HG03108 (cell line): ENCODE measurements at regions not wholly inside any gene's neighbourhood (a gene's known extent, or its start where the extent isn't known, plus 50 kb on each side); places are given as distances from the start of the nearest gene placed in this dataset.
"Not testable (repeated sequence)": the region's sequence is repeated elsewhere in the genome, so short reads cannot be mapped to it uniquely, and the experiment has no call there.

ENCODE experiments used
- ATAC-seq: cut with Tn5 transposase; IDR thresholded peaks from one replicate; pipeline ENCODE4 v1.9.1; 2021; ENCODE audit warnings: moderate library complexity; ENCODE audit not compliant: unreplicated experiment

DNA sequence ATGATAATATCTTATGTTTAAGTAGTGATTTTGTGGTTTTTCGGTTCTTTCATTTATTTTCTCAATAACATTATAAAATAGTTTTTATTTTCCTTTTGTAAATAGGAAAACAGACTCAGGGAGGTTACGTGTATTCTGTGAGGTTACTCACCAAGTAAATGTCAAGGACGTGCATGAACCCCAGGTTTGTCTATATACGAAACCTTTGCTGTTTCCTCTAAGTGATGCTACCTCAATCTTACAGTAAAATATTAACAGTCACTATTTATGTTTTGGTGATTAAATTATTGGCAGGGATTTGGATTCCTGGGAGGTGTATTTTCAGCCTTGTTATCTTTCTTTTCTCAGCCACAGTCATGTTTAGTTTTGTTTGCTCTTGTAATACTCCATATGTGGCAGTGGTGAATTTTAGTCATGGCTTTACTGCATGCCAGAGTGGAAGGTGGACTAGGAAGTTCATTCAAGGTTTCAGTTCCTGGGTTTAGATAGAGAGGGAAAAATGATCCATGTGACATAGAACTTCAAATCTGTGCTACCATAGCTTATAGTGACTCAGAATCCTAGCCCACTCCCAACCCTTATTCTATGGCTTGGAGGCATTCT, 139.9 kb downstream of the ARL4A start:
- no peak for ATAC-seq

DNA sequence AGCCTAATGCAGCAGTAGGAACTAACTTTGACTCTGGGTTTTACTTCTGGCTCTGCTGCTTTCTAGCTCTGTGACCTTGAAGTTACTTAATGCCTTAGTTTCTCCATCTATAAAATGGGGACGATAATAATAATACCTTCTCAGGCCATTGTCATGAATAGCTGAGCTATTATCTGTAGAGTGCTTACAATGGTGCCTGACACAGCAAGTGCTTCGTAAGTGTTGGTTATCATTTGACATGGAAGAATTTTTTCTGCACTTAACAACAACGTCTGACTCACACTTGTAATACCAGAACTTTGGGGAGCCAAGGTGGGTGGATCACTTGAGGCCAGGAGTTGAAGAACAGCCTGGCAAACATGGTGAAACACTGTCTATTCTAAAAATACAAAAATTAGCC, 140.5 kb downstream of the ARL4A start:
- ATAC-seq = no peak

DNA sequence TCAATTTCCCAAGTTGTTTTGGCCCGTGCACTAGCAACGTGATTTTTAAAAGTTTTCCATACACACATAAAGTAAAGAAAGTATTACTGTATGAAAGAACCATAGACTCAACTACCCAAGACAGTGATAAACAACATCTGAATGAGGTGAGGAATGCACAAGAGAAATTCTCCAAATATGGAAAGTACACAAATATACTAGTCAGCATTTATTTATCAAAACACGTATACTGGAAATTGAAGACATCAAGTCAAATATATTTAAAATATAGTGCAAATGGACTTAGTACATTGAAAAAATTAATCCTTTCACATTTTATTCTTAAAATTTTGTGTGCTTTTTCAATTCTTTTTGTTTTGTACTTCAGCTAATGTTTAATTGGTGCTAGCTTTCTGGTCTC, 143.6 kb downstream of the ARL4A start:
- no peak for ATAC-seq

DNA sequence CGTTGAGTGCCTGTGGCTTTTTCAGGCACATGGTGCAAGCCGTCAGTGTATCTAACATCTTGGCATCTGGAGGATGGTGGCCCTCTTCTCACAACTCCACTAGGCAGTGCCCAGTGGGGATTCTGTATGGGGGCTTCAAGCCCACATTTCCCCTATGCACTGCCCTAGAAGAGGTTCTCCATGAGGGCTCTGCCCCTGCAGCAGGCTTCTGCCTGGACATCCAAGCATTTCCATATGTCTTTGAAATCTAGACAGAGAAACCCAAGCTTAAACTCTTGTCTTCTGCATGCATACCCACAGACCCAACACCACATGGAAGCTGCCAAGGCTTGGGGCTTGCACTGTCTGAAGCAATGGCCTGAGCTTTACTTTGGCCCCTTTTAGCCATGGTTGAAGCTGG, 146.4 kb downstream of the ARL4A start:
- ATAC-seq = no peak

DNA sequence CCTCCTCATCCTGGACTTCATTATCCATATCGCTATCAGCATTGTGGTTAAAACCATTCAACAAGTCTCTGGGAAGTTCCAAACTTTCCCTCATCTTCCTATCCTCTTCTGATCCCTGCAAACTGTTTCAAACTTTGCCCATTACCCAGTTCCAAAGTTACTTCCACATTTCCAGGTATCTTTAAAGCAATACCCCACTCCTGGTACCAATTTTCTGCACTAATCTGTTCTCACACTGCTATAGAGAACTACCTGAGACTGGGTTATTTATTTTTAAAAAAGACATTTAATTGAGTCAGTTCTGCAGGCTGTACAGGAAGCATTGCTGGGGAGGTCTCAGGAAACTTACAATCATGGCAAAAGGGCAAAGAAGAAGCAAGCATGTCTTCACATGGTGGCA, 147.3 kb downstream of the ARL4A start:
- no peak for ATAC-seq

DNA sequence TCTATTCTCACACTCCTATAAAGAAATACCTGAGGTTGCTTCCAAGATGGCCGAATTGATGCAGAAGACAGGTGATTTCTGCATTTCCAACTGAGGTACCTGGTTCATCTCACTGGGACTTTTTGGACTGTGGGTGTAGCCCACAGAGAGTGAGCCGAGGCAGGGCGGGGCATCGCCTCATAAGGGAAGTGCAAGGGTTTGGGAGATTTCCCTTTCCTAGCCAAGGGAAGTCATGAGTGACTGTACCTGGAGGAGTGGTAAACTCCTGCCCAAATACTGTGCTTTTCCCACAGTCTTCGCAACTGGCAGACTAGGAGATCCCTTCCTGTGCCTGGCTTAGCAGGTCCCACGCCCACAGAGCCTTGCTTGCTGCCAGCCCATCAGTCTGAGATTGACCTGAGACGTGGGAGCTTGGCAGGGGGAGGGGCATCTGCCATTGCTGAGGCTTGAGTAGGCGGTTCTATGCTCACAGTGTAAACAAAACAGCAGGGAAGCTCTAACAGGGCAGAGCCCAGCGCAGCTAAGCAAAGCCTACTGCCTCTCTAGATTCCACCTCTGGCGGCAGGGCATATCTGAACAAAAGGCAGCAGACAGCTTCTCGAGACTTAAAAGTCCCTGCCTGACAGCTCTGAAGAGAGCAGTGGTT, 152.2 kb downstream of the ARL4A start:
- ATAC-seq = no peak

DNA sequence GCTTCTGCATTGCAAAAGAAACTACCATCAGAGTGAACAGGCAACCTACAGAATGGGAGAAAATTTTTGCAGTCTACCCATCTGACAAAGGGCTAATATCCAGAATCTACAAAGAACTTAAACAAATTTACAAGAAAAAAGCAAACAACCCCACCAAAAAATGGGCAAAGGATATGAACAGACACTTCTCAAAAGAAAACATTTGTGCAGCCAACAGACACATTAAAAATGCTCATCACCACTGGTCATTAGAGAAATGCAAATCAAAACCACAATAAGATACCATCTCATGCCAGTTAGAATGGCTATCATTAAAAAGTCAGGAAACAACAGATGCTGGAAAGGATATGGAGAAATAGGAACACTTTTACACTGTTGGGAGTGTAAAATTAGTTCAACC, 157.3 kb downstream of the ARL4A start:
- ATAC-seq = not testable (repeated sequence)

DNA sequence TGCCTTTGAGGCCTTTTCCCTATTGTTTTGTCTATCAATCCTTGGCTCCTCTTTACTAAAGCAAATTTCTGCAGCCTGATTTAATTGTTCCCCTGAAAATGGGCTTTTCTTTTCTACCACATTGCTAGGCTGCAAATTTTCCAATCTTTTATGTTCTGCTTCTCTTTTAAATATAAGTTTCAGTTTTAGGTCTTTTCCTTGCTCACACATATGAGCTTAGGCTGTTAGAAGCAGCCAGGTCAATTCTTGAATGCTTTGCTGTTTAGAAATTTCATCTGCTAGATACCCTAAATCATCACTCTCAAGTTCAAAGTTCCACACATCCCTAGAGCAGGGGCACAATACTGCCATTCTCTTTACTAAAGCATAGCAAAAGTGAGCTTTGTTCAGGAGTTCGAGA, 159.6 kb downstream of the ARL4A start:
- no peak for ATAC-seq

DNA sequence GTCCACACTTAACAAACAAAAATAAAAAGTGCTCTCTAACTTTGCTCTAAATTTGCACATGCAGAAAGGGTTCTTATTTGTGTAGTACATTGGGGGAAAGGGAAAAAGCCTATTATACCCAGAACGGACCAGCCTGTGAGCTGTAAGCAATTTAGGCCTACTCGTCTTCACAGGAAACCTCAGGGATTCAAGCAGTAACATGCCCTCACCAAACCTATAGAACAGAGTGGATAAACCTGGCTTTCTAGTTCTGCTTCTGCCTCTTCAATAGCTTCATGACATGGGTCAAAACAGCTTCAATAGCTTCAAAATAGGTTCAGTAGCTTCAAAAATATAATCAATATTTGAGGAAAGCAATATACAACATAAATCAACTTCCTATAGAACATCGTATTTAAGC, 163.7 kb downstream of the ARL4A start:
- ATAC-seq = no peak

DNA sequence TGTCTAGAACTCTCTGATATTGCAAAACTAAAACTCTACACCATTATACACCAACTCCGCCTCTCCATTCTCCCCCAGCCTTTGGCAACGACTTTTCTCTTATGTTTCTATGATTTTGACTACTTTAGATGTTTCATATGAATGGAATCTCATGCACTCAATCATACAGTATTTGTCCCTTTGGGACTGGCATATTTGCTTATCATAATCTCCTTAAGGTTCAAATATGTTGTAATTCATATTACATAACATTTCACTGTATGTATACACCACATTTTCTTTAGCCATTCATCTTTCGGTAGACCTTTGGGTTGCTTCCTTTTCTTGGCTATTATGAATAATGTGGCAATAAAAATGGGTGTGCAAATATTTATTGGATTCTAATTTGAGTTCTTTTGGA, 164.4 kb downstream of the ARL4A start:
- no peak for ATAC-seq

DNA sequence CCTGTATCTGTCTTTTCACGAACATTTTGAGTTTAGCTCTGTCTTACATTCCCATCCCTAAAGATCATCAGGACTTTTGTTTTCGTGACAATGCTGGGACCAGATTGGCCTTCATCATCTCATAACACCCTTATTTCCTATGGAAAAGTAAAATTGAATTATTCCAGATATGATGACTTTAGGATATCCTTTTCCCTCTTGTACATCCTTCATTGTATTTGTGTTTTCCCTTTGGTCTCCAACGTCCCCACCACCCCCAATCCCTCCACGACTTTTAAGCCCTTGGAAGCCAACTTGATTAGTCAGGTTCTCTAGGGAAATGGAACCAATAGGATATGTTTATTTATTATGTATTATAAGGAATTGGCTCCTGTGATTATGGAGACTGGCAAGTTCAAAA, 167.6 kb downstream of the ARL4A start:
- ATAC-seq = no peak

DNA sequence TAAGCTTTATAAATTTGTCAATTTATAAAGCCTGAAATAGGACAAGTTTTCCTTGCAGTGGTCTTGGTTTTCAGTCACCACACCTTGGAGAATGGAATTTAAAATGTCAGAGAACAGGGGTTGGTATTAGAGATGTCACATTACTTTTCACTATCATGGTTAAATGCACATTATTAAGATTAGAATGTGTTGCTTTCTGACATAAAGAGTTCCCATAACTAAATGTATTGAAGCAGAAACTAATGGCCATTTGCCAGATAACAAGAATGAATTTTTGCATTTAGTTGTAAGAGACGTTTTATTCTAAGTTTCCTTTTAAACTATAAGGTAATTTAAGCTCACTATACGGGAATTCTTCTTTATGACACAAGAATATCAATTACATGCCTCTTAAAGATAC, 172.3 kb downstream of the ARL4A start:
- ATAC-seq = no peak

DNA sequence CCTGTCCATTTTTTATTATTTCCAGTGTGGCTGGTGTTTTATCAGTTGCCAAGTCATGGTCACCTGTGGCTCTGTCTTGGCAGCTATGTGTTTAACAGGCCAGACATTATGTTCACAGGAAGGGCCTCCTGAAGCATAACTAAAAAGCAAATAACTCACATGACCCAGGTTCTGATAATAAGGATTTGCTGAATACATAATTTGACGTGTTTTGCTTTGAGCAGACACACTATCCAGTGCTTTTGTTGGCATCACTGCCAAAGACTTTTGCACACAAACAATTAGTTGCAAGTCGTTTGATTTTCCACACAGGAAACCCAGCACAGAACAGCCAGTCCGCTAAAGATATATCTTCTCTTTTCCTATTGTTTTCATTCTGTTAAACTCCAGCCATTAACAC, 173.6 kb downstream of the ARL4A start:
- no peak for ATAC-seq

DNA sequence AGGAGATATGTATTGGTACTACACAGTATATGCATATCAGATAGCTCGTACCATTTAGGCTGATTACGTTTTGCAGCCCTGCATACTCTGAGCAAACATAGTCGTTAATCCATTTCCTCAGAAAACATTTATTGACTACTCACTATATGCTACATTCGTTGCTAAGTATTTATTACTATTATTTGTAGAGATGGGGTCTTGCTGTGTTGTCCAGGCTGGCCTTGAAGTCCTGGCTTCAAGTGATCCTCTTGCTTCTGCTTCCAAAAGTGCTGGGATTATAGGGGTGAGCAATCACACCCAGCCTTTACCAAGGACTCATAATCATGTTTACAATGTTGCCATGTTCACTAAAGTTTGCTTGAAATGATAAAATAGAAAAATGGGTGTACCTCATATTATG, 174.7 kb downstream of the ARL4A start:
- no peak for ATAC-seq

DNA sequence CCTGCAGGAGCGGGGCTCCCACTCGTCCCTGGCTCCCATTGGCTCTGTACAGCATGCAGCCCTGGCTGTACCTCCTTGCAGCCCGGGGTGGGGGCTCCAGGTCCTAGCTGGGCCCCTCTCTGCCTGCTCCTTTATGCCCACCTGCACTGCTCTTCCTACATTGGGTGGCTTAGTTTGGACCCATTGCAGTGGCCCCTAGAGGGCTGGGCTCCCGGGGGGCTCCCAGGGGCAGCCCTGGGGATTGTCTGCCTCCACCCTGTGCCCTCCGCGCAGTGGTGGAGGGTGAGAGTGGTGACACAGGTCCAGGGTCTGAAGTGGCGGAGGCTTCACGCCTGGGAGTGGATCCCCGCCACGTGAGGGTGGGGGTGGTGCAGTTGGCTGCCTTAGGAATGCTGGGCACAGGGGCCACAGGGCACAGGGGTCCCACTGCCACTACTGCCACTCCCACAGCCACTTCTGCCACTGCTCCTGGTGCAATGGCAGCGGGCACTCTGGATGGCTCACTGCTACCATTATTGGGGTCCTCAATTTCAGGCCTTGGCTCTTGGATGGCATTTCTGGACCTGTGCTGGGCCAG, 177.1 kb downstream of the ARL4A start:
- no peak for ATAC-seq

DNA sequence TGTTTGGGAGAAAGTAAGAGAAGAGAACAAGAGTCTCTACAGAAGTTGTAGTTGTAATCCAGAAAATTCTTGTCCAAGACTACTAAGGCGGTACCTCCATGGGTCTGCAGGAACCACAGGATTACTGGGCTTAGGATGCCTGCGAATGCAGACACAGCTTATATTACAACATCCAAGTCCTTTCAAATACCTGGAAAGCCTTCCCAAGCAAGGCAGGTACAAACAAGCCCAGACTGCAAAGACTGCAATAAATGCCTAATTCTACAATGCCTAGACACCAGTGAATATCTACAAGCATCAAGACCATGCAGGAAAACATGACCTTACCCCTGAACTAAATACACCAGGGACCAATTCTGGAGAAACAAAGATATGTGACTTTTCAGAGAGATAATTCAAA, 178.2 kb downstream of the ARL4A start:
- no peak for ATAC-seq

DNA sequence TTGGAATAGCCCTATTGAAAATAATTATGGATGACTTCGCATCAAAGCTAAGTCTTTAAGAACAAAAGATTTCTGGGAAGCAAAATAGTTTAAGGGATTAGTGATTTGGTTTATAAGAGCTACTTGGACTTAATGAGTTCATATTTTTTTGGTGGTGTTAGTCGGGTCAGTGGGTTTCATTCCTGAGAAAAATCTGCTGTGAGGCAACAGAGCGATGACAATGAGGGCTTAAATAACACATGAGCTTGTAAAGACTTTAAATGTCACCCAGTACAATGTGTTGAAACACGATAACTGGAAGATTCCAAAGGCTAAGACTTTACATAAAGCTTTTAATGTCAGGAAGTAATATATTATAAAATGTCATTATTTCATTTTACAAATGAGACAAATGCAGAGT, 178.8 kb downstream of the ARL4A start:
- no peak for ATAC-seq

DNA sequence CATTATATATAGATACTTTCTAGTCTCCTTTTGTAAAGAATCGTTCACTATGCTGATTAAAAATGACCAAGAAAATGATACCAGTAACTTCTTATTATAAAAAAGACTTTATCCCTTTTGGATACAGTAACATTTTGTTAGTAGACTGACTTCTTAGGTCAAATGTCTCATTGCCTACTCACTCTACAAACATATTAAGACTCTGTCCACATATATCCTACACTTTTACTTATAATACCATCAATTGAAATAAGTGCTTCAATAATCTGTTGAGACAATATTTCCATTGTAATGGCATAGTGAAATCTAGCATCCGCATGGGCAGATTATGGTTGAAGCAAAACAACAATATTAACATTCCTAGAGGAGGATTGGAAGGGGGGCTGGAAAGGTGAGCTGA, 180.6 kb downstream of the ARL4A start:
- no peak for ATAC-seq

DNA sequence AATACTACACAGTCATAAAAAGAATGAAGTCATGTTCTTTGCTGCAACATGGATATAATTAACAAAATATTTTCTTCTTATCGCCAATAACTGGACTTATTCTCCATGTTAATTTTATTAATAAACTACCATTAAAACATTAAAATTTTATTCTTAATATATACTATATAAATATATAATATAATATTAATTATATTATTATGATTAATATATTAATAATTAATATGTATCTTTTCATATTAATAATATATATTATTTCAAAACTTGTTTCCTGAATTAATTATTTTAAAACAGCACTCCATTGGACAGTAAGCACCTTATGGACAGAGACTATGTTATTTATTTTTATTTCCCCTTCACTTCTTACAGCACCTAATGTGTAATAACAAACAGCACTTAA, 182.8 kb downstream of the ARL4A start:
- ATAC-seq = no peak

DNA sequence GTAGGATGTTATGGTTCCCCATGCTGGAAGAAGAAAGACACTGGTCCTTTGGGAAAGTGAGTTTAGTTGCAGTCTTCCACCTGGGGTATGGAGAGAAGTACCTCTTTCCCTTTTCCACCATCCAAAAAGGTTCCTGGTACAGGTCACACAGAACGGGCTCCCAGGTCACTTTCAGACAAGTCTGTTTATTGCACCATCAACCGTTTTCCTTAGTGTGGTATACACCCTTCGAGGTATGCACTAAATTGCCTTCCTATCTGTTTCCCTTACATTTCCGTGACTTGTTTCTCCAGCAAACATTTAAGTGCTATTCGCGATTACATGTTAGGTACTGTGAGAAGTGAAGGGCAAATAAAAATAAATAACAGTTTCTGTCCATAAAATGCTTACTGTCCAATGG, 185.1 kb downstream of the ARL4A start:
- no peak for ATAC-seq

DNA sequence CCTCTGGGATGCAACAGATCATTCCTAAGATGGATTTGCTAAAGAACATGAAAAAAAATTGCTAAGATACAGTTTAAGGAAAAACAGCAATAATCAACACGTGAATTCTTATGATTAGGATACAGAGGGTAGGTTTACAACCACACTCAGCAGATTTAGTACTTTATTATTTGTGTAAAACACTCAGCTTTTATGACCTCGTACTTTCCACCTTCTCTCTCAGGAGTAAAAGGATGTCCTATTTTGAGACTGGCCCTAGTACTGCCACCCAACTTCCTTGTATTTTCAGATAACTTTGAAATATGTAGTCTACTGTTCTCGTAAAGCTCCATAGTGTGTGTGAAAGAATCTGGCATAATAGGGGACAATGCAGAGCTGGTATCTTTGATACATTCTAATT, 186.1 kb downstream of the ARL4A start:
- no peak for ATAC-seq

DNA sequence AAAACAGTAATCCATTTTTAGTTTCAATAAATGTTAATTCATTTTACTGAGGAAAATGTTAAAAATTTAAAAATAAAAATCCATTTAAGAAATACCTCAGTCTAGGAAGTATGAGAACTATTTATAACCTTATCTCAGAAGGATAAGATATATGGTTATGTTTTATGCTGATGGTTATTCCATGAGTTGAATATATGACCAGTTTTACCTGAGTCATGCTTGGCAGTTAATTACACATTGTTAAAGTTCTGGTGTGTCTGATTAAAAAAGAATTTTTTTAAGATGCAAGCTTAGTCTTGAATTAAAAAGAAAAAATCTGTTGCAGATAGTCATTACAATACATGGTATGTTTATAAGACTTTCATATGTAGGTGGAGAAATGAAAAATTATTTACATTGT, 191.7 kb downstream of the ARL4A start:
- no peak for ATAC-seq

DNA sequence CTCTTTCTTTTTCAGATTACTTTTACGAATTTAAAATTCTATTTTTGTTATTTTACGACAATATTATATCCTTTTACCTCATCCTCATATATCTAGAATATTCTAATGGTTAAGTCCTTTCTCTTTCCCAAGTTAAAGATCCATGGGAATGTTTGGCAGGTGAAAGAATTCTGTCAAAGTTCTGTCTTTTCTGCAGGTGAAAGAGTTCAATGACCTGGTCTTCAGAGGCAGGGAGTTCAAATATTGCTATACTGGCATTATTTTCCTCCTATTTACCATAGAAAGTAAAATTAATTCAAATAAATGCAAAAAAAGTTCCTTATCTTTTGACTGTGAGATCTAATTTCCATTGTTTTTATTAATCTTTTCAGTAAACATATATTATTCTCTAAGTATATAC, 194.3 kb downstream of the ARL4A start:
- ATAC-seq = no peak
